BJ (cell line): ENCODE measurements at regions not wholly inside any gene's neighbourhood (a gene's known extent, or its start where the extent isn't known, plus 50 kb on each side); places are given as distances from the start of the nearest gene placed in this dataset.

Experiments used
- CTCF ChIA-PET: fragments of 350-600 bp; formaldehyde crosslinking; extraction: SDS; loops from one replicate; lab custom pipeline; 2021; ENCODE audit warnings: antibody characterized with exemption, inconsistent platforms; lab: Yijun Ruan, JAX
- POLR2A ChIA-PET: fragments of 300-600 bp; sonication (Branson Sonifier 250); formaldehyde crosslinking; extraction: SDS; loops from one replicate; lab custom pipeline; 2021; ENCODE audit warnings: antibody characterized with exemption; lab: Charles Lee
- DNase-seq: peaks from one replicate; pipeline ENCODE4 v3.0.0-alpha.2; 2011; ENCODE audit warnings: low read depth
- H3K27me3 ChIP-seq: 2 replicates; pipeline ENCODE4 v1.6.0; 2011; ENCODE audit warnings: low read length; ENCODE audit not compliant: control insufficient read depth, insufficient read depth
- H3K36me3 ChIP-seq: 2 replicates; pipeline ENCODE4 v1.5.1; 2011; ENCODE audit warnings: low read length; ENCODE audit not compliant: control insufficient read depth, insufficient read depth
- H3K4me3 ChIP-seq: 2 replicates; pipeline ENCODE4 v1.5.1; 2011; ENCODE audit warnings: low read depth, mild to moderate bottlenecking, control low read depth, low read length
- TF ChIP-seq, protein P1 (sequence below): IDR thresholded peaks from 2 replicates; pipeline ENCODE4 v1.5.1; 2011; ENCODE audit warnings: low read depth, mild to moderate bottlenecking, control low read depth, inconsistent platforms, low read length, moderate library complexity; ENCODE audit not compliant: insufficient read depth

DNA sequence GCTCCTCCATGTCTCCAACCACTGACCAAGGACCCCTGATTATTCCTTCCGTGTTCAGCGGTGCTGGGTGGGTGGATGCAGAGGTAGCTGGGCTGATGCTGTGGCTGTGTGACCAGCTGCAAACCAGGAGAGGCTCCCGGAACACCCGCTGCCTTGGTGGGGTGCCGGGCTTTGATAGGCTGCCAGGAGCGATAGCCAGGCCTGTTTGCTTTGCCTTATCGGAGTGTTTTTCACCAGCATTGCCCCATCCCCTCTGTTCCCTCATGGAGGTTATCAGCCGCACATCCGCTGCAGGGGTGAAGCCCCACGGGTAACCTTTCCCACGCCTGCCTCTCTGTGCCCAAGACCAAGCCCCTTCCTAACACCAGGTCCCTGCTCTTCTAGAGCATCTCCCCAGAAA, 354.3 kb downstream of the C16orf95 start:
- POLR2A ChIA-PET, result no interaction called here

GRCh38 chr16:86963600-86964575, 353.3 kb downstream of the C16orf95 start:
- CTCF ChIA-PET, result interaction anchor here (0.6 to 1.1 kb wide), 2 partner anchors 99 to 672 kb away, joined by 3 to 5 read pairs; no protein-coding TSS in a partner anchor
- POLR2A ChIA-PET, result no interaction called here
- DNase-seq, result no peak
- Histone ChIP-seq H3K27me3 (no peaks in the 10 kb centered on the region; the same call in none of the 2 replicates), H3K36me3 (no peaks in the 10 kb centered on the region), H3K4me3 (no peak overlapping the region)
- TF ChIP-seq, protein P1, sequence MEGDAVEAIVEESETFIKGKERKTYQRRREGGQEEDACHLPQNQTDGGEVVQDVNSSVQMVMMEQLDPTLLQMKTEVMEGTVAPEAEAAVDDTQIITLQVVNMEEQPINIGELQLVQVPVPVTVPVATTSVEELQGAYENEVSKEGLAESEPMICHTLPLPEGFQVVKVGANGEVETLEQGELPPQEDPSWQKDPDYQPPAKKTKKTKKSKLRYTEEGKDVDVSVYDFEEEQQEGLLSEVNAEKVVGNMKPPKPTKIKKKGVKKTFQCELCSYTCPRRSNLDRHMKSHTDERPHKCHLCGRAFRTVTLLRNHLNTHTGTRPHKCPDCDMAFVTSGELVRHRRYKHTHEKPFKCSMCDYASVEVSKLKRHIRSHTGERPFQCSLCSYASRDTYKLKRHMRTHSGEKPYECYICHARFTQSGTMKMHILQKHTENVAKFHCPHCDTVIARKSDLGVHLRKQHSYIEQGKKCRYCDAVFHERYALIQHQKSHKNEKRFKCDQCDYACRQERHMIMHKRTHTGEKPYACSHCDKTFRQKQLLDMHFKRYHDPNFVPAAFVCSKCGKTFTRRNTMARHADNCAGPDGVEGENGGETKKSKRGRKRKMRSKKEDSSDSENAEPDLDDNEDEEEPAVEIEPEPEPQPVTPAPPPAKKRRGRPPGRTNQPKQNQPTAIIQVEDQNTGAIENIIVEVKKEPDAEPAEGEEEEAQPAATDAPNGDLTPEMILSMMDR, result no peak

More for the DNA sequence above, 354.3 kb downstream of the C16orf95 start:
- DNase-seq, result no peak
- CTCF ChIA-PET, result no interaction called here
- H3K27me3 ChIP-seq, result no peaks in the 10 kb centered on the region; the same call in none of the 2 replicates
- TF ChIP-seq, protein P1, result no peak
- H3K36me3 ChIP-seq, result no peaks in the 10 kb centered on the region
- no peak overlapping the region for H3K4me3 ChIP-seq

DNA sequence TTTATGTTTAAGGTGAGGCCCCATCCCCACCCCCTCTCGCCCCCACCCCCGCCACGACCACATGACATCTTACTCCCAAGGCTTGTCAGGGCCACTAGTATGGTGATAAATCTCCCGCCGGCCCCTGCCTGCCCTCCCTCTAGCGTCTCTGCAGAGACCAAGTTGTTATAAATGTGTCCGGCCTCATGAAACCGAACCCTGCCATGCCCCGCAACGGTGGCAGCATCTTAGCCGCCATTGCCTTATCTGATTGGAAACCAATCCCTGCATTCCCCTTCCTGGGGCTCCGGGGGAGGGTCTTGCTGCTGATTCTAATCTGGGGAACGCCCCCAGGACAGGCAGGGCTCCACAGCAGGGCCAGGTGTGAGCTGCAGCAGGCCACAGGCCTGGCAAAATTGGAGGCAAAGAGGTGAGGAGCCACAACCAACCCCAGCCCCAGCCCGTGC, 352.4 kb downstream of the C16orf95 start:
- CTCF ChIA-PET, result interaction anchor here (0.6 to 1.1 kb wide), 2 partner anchors 98 to 673 kb away, joined by 3 to 5 read pairs; no protein-coding TSS in a partner anchor

DNA sequence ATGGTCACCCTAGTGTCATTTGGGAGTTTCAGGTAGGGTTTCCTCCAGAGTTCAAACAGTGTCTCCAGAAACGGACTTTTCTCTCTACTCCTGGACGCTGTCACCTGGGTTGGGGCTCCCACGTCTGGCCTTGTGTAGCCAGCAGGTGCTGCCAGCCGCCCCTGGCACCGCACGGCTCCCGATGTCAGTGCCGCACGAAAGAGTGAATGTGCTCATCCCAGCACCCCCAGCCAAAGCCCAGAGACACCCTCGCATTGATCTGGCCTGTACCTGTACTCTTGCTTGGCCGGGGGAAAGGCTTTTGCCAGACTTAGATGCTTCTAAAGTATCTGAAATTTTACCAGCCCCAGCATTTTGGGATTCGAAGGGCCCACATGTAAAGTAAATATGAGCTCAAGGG, 351.9 kb downstream of the C16orf95 start:
- H3K4me3 ChIP-seq, result no peak overlapping the region
- CTCF ChIA-PET, result no interaction called here
- peaks cover 2% of the 10 kb centered on the region for H3K27me3 ChIP-seq
- no peak for DNase-seq
- no peaks in the 10 kb centered on the region for H3K36me3 ChIP-seq
- TF ChIP-seq, protein P1, result no peak
- POLR2A ChIA-PET, result no interaction called here

More for the DNA sequence above, 352.4 kb downstream of the C16orf95 start:
- Histone ChIP-seq H3K27me3 (peaks cover 2% of the 10 kb centered on the region), H3K4me3 (no peak overlapping the region), H3K36me3 (no peaks in the 10 kb centered on the region)
- no peak for DNase-seq
- TF ChIP-seq, protein P1, result no peak
- POLR2A ChIA-PET, result no interaction called here

DNA sequence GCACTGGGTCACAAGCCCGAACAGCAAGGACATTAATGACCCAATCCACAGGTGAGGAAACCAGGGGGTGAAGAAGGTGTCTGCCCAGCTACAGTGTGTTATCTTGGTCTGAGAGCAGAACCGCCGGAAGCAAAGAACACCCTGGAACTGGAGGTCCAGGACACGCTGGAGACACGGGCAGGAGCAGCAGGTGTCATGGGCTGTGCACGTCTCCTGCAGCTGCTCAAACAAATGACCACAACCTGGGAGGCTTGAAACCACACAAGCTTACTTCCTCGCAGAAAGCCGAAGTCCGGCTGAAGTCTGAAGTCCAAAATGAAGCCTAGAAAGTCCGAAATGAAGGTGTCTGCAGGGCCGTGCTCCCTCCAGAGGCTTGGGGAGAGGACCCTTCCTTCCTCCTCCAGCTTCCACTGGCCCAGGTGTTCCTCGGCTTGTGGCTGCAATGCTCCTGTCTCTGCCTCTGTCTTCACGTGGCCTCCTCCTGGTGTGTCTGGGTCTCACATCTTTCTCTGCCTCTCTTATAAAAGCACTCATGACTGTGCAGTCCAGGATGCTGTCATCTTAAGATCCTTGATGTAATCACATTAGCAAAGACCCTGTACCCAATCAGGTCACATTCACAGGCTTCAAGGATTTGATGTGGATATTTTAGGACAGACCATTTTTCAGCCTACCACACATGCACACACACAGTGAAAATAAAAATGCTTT, 351.2 kb downstream of the C16orf95 start:
- POLR2A ChIA-PET, result no interaction called here
- CTCF ChIA-PET, result no interaction called here

More for the DNA sequence above, 351.2 kb downstream of the C16orf95 start:
- DNase-seq, result no peak
- H3K27me3 ChIP-seq, result peaks cover 2% of the 10 kb centered on the region
- TF ChIP-seq, protein P1, result no peak
- H3K36me3 ChIP-seq, result no peaks in the 10 kb centered on the region
- no peak overlapping the region for H3K4me3 ChIP-seq
